ENCODE measurements at regions not wholly inside any gene's neighbourhood (a gene's known extent, or its start where the extent isn't known, plus 50 kb on each side); places are given as distances from the start of the nearest gene placed in this dataset.

DNA sequence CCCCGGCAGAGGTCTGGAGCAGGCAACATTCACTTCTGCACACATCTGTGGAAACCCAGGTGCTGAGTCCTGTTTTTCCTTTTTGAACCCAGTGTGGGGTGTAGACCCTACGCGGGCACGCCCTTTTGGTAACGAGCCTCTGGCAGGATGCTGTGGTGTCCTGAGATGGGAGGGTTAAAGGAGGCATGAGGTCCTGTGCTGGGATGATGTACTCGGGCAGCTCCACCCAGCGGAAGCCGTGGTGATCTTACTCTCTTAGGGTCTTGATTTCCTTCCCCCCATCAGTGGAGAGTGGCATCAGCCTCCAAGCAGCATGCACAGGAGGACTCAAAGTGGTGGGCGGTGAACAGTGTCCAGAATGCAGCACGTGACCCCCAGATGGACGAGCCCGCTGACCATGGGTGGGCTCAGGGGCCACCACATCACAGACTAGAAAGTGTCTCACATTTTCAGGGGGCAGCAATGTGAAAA, 148.6 kb downstream of the DNAJB6 start:
- TF ChIP-seq, protein P1, sequence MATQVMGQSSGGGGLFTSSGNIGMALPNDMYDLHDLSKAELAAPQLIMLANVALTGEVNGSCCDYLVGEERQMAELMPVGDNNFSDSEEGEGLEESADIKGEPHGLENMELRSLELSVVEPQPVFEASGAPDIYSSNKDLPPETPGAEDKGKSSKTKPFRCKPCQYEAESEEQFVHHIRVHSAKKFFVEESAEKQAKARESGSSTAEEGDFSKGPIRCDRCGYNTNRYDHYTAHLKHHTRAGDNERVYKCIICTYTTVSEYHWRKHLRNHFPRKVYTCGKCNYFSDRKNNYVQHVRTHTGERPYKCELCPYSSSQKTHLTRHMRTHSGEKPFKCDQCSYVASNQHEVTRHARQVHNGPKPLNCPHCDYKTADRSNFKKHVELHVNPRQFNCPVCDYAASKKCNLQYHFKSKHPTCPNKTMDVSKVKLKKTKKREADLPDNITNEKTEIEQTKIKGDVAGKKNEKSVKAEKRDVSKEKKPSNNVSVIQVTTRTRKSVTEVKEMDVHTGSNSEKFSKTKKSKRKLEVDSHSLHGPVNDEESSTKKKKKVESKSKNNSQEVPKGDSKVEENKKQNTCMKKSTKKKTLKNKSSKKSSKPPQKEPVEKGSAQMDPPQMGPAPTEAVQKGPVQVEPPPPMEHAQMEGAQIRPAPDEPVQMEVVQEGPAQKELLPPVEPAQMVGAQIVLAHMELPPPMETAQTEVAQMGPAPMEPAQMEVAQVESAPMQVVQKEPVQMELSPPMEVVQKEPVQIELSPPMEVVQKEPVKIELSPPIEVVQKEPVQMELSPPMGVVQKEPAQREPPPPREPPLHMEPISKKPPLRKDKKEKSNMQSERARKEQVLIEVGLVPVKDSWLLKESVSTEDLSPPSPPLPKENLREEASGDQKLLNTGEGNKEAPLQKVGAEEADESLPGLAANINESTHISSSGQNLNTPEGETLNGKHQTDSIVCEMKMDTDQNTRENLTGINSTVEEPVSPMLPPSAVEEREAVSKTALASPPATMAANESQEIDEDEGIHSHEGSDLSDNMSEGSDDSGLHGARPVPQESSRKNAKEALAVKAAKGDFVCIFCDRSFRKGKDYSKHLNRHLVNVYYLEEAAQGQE (IDR thresholded peaks at IDR 0.05; ENCODE audit: low read depth) = no peak
- TF ChIP-seq YY1 (IDR thresholded peaks at IDR 0.05; ENCODE audit: low read depth) (no peak), CEBPB (IDR thresholded peaks at IDR 0.05) (no peak), FOXM1 (IDR thresholded peaks at IDR 0.05; ENCODE audit: borderline replicate concordance, low read depth) (no peak), MAX (IDR thresholded peaks at IDR 0.05) (no peak), EP300 (IDR thresholded peaks at IDR 0.05; ENCODE audit: borderline replicate concordance) (no peak), TAF1 (IDR thresholded peaks at IDR 0.05; ENCODE audit: low read depth) (no peak), TEAD4 (IDR thresholded peaks at IDR 0.05) (no peak), USF1 (IDR thresholded peaks at IDR 0.05) (no peak), CREB1 (IDR thresholded peaks at IDR 0.05; ENCODE audit: low read depth) (no peak)
